GM12878 (cell line): ENCODE measurements at regions not wholly inside any gene's neighbourhood (a gene's known extent, or its start where the extent isn't known, plus 50 kb on each side); places are given as distances from the start of the nearest gene placed in this dataset.
A peak's percentile ranks its signal among the peaks of the same experiment; 100 is the strongest.

Source experiments
- ATF3 ChIP-seq: IDR thresholded peaks from 2 replicates; pipeline ENCODE4 v1.6.1; 2011; ENCODE audit warnings: low read depth, mild to moderate bottlenecking, low read length, moderate library complexity, borderline replicate concordance; ENCODE audit errors: extremely low read depth
- BHLHE40 ChIP-seq, 2 experiments: fragments of 450-650 bp in 1 of 2; IDR thresholded peaks; 2 replicates each; pipeline ENCODE4 v1.6.1; 2011 to 2017; ENCODE audit warnings: low read depth in 2 of 2, borderline replicate concordance in 1 of 2, improper control_type of control experiment in 1 of 2, low read length in 1 of 2, mild to moderate bottlenecking in 1 of 2
- BMI1 ChIP-seq: fragments of 450-650 bp; IDR thresholded peaks from 2 replicates; pipeline ENCODE4 v1.6.1; 2016; ENCODE audit warnings: mild to moderate bottlenecking, moderate library complexity, borderline replicate concordance
- CBX3 ChIP-seq: fragments of 200-600 bp; sonication (generic); IDR thresholded peaks from 2 replicates; pipeline ENCODE4 v1.6.1; 2016; ENCODE audit warnings: low read depth, borderline replicate concordance
- CEBPB ChIP-seq, 2 experiments: fragments of 150-350 bp in 1 of 2; IDR thresholded peaks; 2 replicates each; pipeline ENCODE4 v1.6.1; 2012 to 2014; ENCODE audit warnings: low read depth in 2 of 2, low read length in 2 of 2, borderline replicate concordance in 1 of 2, inconsistent platforms in 1 of 2
- EED ChIP-seq: sonication (generic); IDR thresholded peaks from 2 replicates; pipeline ENCODE4 v1.6.1; 2016; ENCODE audit warnings: antibody characterized with exemption, low read depth
- FOXM1 ChIP-seq: IDR thresholded peaks from 2 replicates; pipeline ENCODE4 v1.6.1; 2012; ENCODE audit warnings: low read depth, mild to moderate bottlenecking, inconsistent platforms, low read length, moderate library complexity
- HDAC2 ChIP-seq: fragments of 200-600 bp; sonication (generic); IDR thresholded peaks from 2 replicates; pipeline ENCODE4 v1.6.1; 2017
- HDAC6 ChIP-seq: fragments of 200-600 bp; sonication (generic); IDR thresholded peaks from one replicate; pipeline ENCODE4 v1.8.0; 2017; ENCODE audit warnings: antibody characterized with exemption; ENCODE audit not compliant: unreplicated experiment
- LARP7 ChIP-seq: fragments of 450-650 bp; IDR thresholded peaks from 2 replicates; pipeline ENCODE4 v1.6.1; 2017; ENCODE audit warnings: mild to moderate bottlenecking
- MAX ChIP-seq: IDR thresholded peaks from 2 replicates; pipeline ENCODE4 v1.6.1; 2012; ENCODE audit warnings: low read depth, low read length, improper control_type of control experiment
- NBN ChIP-seq: fragments of 450-650 bp; IDR thresholded peaks from 2 replicates; pipeline ENCODE4 v1.6.1; 2016
- NFIC ChIP-seq: IDR thresholded peaks from 2 replicates; pipeline ENCODE4 v1.6.1; 2012; ENCODE audit warnings: low read depth, mild to moderate bottlenecking, inconsistent platforms, low read length, moderate library complexity
- NR2C1 ChIP-seq: fragments of 450-650 bp; IDR thresholded peaks from 2 replicates; pipeline ENCODE4 v1.6.1; 2017; ENCODE audit warnings: antibody characterized with exemption, mild to moderate bottlenecking, moderate library complexity
- POU2F2 ChIP-seq: IDR thresholded peaks from 3 replicates; pipeline ENCODE4 v1.6.1; 2011; ENCODE audit warnings: low read depth, mild to moderate bottlenecking, low read length, borderline replicate concordance
- PRDM15 ChIP-seq: fragments of 450-650 bp; formaldehyde crosslinking; IDR thresholded peaks from 2 replicates; pipeline ENCODE4 v1.4.0; 2020; ENCODE audit warnings: mild to moderate bottlenecking, moderate library complexity
- RB1 ChIP-seq: fragments of 450-650 bp; formaldehyde crosslinking; IDR thresholded peaks from 2 replicates; pipeline ENCODE4 v1.6.1; 2017; ENCODE audit warnings: mild to moderate bottlenecking, borderline replicate concordance
- RCOR1 ChIP-seq: conservative IDR thresholded peaks from 2 replicates; pipeline ENCODE4 v1.6.1; 2012; ENCODE audit warnings: low read depth, low read length, improper control_type of control experiment
- RFX5 ChIP-seq: IDR thresholded peaks from 2 replicates; pipeline ENCODE4 v1.6.1; 2011; ENCODE audit warnings: low read depth, low read length, improper control_type of control experiment
- SIN3A ChIP-seq: IDR thresholded peaks from 2 replicates; pipeline ENCODE4 v1.6.1; 2012; ENCODE audit warnings: low read depth, low read length, improper control_type of control experiment
- SIX5 ChIP-seq: IDR thresholded peaks from 2 replicates; pipeline ENCODE4 v1.6.1; 2011; ENCODE audit warnings: mild to moderate bottlenecking, low read depth, low read length, moderate library complexity; ENCODE audit not compliant: severe bottlenecking
- SRF ChIP-seq, 2 experiments: IDR thresholded peaks; 2 replicates each; pipeline ENCODE4 v1.6.1; 2011; ENCODE audit warnings: low read depth in 2 of 2, low read length in 2 of 2, mild to moderate bottlenecking in 1 of 2, moderate library complexity in 1 of 2
- SUZ12 ChIP-seq: fragments of 200-600 bp; sonication (generic); IDR thresholded peaks from one replicate; pipeline ENCODE4 v1.6.1; 2018; ENCODE audit warnings: antibody characterized with exemption, mild to moderate bottlenecking; ENCODE audit not compliant: unreplicated experiment
- TAF1 ChIP-seq: IDR thresholded peaks from 2 replicates; pipeline ENCODE4 v1.6.1; 2011; ENCODE audit warnings: mild to moderate bottlenecking, low read depth, low read length, borderline replicate concordance
- TARDBP ChIP-seq: IDR thresholded peaks from 2 replicates; pipeline ENCODE4 v1.6.1; 2016; ENCODE audit warnings: borderline replicate concordance
- ZNF207 ChIP-seq: fragments of 450-650 bp; IDR thresholded peaks from 2 replicates; pipeline ENCODE4 v1.6.1; 2014; ENCODE audit warnings: antibody characterized with exemption, mild to moderate bottlenecking, borderline replicate concordance
- ZNF384 ChIP-seq: IDR thresholded peaks from 2 replicates; pipeline ENCODE4 v1.6.1; 2012; ENCODE audit warnings: low read depth, mild to moderate bottlenecking, low read length, improper control_type of control experiment, borderline replicate concordance
- TF ChIP-seq, protein P1 (sequence below): IDR thresholded peaks from 2 replicates; pipeline ENCODE4 v1.6.1; 2011; ENCODE audit warnings: borderline replicate concordance, low read depth, mild to moderate bottlenecking, moderate library complexity, mixed read lengths, low read length; ENCODE audit not compliant: insufficient read depth; ENCODE audit errors: extremely low read length

DNA sequence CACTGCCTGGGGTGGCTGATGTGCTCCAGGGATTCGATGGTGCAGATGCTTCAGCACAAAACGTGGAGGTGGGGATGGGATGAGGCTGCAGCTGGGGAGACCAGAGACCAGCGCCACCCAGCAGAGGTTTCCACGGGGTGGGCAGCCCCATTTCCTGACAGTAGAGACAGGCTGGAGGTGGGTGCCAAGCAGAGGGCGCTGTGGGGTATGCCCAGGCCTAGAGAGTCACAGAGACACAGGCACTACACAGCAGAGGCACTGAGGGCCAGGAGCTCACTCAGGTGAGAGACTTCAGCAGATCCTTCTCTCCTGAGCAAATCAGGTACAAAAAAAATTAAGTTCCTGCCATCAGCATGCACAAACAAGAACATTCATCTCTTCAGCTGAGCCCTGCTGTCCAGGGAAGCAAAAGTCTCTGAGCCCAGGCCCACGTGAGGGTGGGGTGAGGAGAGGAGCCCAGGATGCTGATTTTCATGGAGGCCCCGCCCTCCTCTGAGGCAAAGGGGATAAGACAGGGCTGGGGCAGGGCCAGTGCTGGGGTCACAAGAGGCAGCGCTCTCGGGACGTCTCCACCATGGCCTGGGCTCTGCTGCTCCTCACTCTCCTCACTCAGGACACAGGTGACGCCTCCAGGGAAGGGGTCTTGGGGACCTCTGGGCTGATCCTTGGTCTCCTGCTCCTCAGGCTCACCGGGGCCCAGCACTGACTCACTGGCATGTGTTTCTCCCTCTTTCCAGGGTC, 53.1 kb downstream of the GGTLC2 start (continued):
- TF ChIP-seq ATF3 = no peak
- TF ChIP-seq RFX5 = no peak
- TF ChIP-seq ZNF207 = no peak
- TF ChIP-seq SUZ12 = no peak
- TF ChIP-seq POU2F2 = peak; percentile 37; the same call in 1 of the 3 replicates
- no peak for TF ChIP-seq NBN
- TF ChIP-seq BMI1 = no peak
- no peak for TF ChIP-seq CEBPB (IDR thresholded peaks at IDR 0.05; ENCODE audit: borderline replicate concordance in 1 of 2, low read depth in 2 of 2, low read length in 2 of 2)
- TF ChIP-seq TARDBP = no peak
- no peak for TF ChIP-seq EED
- TF ChIP-seq CBX3 = no peak
- no peak for TF ChIP-seq HDAC2
- TF ChIP-seq SRF (IDR thresholded peaks at IDR 0.05; ENCODE audit: low read depth in 2 of 2, low read length in 2 of 2) = no peak
- no peak for TF ChIP-seq RB1
- TF ChIP-seq BHLHE40 (IDR thresholded peaks at IDR 0.05; ENCODE audit: borderline replicate concordance in 1 of 2, low read depth in 2 of 2, low read length in 1 of 2) = no peak
- TF ChIP-seq FOXM1 = no peak
- TF ChIP-seq, protein P1, sequence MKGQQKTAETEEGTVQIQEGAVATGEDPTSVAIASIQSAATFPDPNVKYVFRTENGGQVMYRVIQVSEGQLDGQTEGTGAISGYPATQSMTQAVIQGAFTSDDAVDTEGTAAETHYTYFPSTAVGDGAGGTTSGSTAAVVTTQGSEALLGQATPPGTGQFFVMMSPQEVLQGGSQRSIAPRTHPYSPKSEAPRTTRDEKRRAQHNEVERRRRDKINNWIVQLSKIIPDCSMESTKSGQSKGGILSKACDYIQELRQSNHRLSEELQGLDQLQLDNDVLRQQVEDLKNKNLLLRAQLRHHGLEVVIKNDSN = peak; percentile 26
- TF ChIP-seq NFIC = no peak
- no peak for TF ChIP-seq ZNF384
- no peak for TF ChIP-seq PRDM15 (CRISPR knock-in tag)
- no peak for TF ChIP-seq MAX
- TF ChIP-seq TAF1 = peak; percentile 59; the same call in 1 of the 2 replicates
- no peak for TF ChIP-seq LARP7
- TF ChIP-seq SIX5 = no peak
- no peak for TF ChIP-seq RCOR1
- TF ChIP-seq HDAC6 = no peak
- TF ChIP-seq NR2C1 = no peak
- no peak for TF ChIP-seq SIN3A
